Spleen (tissue), 7 donors: ENCODE measurements at regions not wholly inside any gene's neighbourhood (a gene's known extent, or its start where the extent isn't known, plus 50 kb on each side); places are given as distances from the start of the nearest gene placed in this dataset.

ENCODE experiments used
- POLR2AphosphoS5 ChIP-seq, 3 donors: sonication (generic); formaldehyde crosslinking; IDR thresholded peaks; one replicate each; pipeline ENCODE4 v1.5.1; 2017; ENCODE audit warnings: antibody characterized with exemption in 3 of 3
- TF ChIP-seq, protein P1 (sequence below), 11 experiments: fragments of 200-600 bp in 7 of 11; fragments of 450-650 bp in 4 of 11; sonication (generic) in 4 of 11; IDR thresholded peaks in 8 of 11; conservative IDR thresholded peaks in 3 of 11; 1 replicate in 7 of 11; 2 replicates in 4 of 11; pipeline versions ENCODE4 v1.4.0 to v1.8.0; 2016 to 2021; ENCODE audit warnings: antibody characterized with exemption in 11 of 11, inconsistent platforms in 4 of 11, mild to moderate bottlenecking in 1 of 11
- donor health status: DM: no; HTN: no; CAD: no; lungs with moderate emphysema.
- donor health status: DM: no; HTN: no; CAD: no.
- donor health status: DM: no; HTN: no; CAD: no.

DNA sequence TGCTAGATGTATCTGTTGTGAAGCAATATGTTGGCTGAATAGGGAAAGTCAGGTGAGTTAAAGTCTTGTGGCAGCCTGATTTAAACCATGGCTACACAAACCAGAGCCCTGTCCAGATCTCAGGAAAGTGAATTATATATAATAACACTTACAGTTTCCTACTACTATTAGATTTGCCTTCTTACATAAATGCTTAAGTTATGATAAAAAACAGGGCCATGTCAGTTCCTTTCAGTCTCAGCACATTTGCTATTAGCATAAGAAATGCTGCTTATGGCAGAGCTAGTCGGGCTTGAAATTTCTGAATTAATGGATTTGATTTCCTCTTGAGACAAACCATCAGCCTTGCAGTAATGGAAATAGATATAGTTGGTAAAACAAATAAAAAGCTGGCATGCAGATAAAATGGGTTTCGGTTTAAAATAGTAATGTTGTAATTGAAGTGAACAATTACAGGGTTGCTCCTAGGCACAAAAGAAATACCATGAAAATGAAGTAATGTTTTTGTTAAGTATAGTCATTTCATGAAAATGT, 664.2 kb upstream of the ZNF608 start:
- no peak for TF ChIP-seq POLR2AphosphoS5 (IDR thresholded peaks at IDR 0.05)
- TF ChIP-seq, protein P1, sequence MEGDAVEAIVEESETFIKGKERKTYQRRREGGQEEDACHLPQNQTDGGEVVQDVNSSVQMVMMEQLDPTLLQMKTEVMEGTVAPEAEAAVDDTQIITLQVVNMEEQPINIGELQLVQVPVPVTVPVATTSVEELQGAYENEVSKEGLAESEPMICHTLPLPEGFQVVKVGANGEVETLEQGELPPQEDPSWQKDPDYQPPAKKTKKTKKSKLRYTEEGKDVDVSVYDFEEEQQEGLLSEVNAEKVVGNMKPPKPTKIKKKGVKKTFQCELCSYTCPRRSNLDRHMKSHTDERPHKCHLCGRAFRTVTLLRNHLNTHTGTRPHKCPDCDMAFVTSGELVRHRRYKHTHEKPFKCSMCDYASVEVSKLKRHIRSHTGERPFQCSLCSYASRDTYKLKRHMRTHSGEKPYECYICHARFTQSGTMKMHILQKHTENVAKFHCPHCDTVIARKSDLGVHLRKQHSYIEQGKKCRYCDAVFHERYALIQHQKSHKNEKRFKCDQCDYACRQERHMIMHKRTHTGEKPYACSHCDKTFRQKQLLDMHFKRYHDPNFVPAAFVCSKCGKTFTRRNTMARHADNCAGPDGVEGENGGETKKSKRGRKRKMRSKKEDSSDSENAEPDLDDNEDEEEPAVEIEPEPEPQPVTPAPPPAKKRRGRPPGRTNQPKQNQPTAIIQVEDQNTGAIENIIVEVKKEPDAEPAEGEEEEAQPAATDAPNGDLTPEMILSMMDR (IDR thresholded peaks at IDR 0.05 in 8 of 11, conservative IDR thresholded peaks at IDR 0.05 in 3 of 11) = no peak
